ENCODE measurements at regions not wholly inside any gene's neighbourhood (a gene's known extent, or its start where the extent isn't known, plus 50 kb on each side); places are given as distances from the start of the nearest gene placed in this dataset.

DNA sequence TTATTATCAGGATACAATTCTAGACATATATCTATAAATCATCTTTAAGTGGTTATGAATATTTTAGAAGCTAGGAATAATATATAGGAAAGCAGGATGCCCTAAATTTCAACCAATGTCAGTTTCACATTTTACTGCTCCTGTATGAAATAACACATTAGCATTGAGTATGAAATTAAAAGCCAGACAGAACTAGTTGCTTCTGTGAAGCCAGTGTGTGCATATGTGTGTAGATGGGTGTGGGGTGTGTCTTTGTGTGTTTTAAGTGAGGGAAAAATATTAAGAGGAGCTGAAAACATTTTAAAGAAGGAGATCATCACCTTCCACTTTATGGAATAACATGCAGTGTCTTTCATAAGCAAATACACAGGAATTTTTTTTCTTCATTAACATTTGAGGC is 271.4 kb upstream of the RORA start:
- TF ChIP-seq CTCF (IDR thresholded peaks at IDR 0.05), result no peak
- no peak for TF ChIP-seq POLR2A (IDR thresholded peaks at IDR 0.05)
- Histone ChIP-seq H3K9me3 (no peaks in the 10 kb centered on the region), H3K27ac (no peak overlapping the region), H3K4me3 (no peak overlapping the region), H3K36me3 (no peaks in the 10 kb centered on the region), H3K4me1 (no peaks in the 10 kb centered on the region), H3K27me3 (no peaks in the 10 kb centered on the region)
- DNase-seq, result no peak
- intact Hi-C loops (cut with DNase I; ENCODE audit: low total_unique reads), result no loop called here

- Histone ChIP-seq H3K27ac (no peak overlapping the region), H3K9me3 (no peaks in the 10 kb centered on the region), H3K27me3 (no peaks in the 10 kb centered on the region), H3K36me3 (no peaks in the 10 kb centered on the region), H3K4me1 (no peaks in the 10 kb centered on the region), H3K4me3 (no peak overlapping the region)
- no peak for TF ChIP-seq CTCF (IDR thresholded peaks at IDR 0.05)
- no peak for TF ChIP-seq POLR2A (IDR thresholded peaks at IDR 0.05)
- DNase-seq, result no peak
- intact Hi-C loops (cut with DNase I; ENCODE audit: low total_unique reads), result no loop called here
Measured at GRCh38 chr15:61499376-61499775, 270.3 kb upstream of the RORA start.

GRCh38 chr15:61489571-61489970 is 260.5 kb upstream of the RORA start:
- H3K9me3 ChIP-seq, result no peaks in the 10 kb centered on the region
- DNase-seq, result no peak
- no peaks in the 10 kb centered on the region for H3K4me1 ChIP-seq
- no peaks in the 10 kb centered on the region for H3K36me3 ChIP-seq
- no peak for TF ChIP-seq POLR2A (IDR thresholded peaks at IDR 0.05)
- TF ChIP-seq CTCF (IDR thresholded peaks at IDR 0.05), result no peak
- no peak overlapping the region for H3K27ac ChIP-seq
- H3K4me3 ChIP-seq, result no peak overlapping the region
- no peaks in the 10 kb centered on the region for H3K27me3 ChIP-seq
- intact Hi-C loops (cut with DNase I; ENCODE audit: low total_unique reads), result no loop called here

- Histone ChIP-seq H3K27me3 (no peaks in the 10 kb centered on the region), H3K36me3 (no peaks in the 10 kb centered on the region), H3K4me3 (no peak overlapping the region), H3K9me3 (no peaks in the 10 kb centered on the region), H3K27ac (no peak overlapping the region), H3K4me1 (no peaks in the 10 kb centered on the region)
- TF ChIP-seq CTCF (IDR thresholded peaks at IDR 0.05) (no peak), POLR2A (IDR thresholded peaks at IDR 0.05) (no peak)
- no peak for DNase-seq
- intact Hi-C loops (cut with DNase I; ENCODE audit: low total_unique reads), result no loop called here
Measured at GRCh38 chr15:61483599-61483998, 254.5 kb upstream of the RORA start.

DNA sequence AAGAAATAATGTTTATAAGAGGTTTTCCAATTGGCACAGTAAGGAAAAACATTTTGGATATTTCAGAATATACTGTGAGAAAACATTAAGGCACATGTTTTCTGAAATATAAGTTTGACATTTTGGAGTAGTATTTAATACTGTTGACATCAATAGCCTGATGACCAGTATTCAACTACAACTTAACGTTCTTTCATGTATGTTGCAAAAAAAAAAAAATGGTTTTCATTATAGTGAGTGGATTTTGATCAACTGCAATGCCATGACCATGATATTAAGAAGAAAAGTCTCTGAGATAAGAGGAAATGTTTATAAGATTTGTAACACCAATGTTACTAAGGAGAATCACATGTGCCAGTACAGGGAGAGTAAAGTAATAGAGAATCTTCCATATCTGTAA is 252.8 kb upstream of the RORA start:
- Histone ChIP-seq H3K4me3 (no peak overlapping the region), H3K4me1 (no peaks in the 10 kb centered on the region), H3K27me3 (no peaks in the 10 kb centered on the region), H3K36me3 (no peaks in the 10 kb centered on the region), H3K9me3 (no peaks in the 10 kb centered on the region), H3K27ac (no peak overlapping the region)
- intact Hi-C loops (cut with DNase I; ENCODE audit: low total_unique reads), result no loop called here
- DNase-seq, result no peak
- no peak for TF ChIP-seq CTCF (IDR thresholded peaks at IDR 0.05)
- no peak for TF ChIP-seq POLR2A (IDR thresholded peaks at IDR 0.05)

Measured in uterus (tissue), 3 donors.